NB4 (cell line): ENCODE measurements at regions not wholly inside any gene's neighbourhood (a gene's known extent, or its start where the extent isn't known, plus 50 kb on each side); places are given as distances from the start of the nearest gene placed in this dataset.

Experiments
- CTCF ChIP-seq: IDR thresholded peaks from one replicate; pipeline ENCODE4 v1.5.1; 2012; ENCODE audit warnings: low read depth, low read length
- POLR2A ChIP-seq: IDR thresholded peaks from 2 replicates; pipeline ENCODE4 v1.6.1; 2011; ENCODE audit warnings: mild to moderate bottlenecking; ENCODE audit not compliant: insufficient read length; ENCODE audit errors: extremely low read depth

GRCh38 chr5:23437011-23437410, 70.4 kb upstream of the PRDM9 start:
- TF ChIP-seq CTCF (no peak), POLR2A (no peak)
